NCI-H187 (cell line): ENCODE measurements at regions not wholly inside any gene's neighbourhood (a gene's known extent, or its start where the extent isn't known, plus 50 kb on each side); places are given as distances from the start of the nearest gene placed in this dataset.

Experiments used
- DNase-seq, 2 experiments: peaks; one replicate each; lab custom pipeline; 2025; lab: John Stamatoyannopoulos, UW

DNA sequence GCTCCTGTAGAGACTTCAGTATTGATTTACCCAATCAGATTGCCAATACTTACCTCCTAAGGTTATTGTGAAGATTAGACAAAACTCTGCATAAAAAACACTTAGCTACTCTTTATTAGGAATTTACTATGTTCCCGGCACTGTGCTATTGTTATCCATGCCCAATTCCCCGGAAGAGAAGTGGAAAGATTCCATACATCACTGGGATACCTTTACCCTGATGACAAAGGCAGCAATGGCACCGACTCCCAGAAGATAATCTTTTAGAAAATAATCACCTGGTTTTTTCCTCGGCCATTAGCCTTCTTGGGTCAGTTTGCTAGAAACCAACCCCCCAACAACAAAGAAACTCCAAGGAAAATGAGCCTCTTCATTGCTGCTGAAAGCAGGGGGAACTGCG is 226.0 kb downstream of the SNX18 start:
- DNase-seq, result no peak

GRCh38 chr5:54742417-54742891 is 224.9 kb downstream of the SNX18 start:
- DNase-seq, result no peak

DNA sequence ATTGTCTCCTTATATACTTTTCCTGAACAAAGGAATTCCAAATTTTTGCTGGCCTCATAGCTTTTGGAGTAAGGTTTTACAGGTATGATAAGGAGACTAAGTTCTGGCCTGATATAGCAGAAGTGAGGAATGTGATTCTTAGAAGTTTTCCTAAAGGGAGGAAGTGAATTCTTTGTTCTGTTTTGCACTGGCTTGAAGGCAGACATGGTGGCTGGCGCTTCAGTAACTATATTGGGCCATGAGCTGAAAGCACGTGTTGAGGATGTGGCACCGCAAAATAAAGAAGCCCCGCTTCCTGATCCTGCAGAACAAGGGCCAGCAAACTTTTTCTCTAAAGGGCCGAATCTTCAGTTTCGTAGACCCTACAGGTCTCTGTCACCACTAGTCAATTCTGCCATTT is 224.2 kb downstream of the SNX18 start:
- DNase-seq, result no peak

DNA sequence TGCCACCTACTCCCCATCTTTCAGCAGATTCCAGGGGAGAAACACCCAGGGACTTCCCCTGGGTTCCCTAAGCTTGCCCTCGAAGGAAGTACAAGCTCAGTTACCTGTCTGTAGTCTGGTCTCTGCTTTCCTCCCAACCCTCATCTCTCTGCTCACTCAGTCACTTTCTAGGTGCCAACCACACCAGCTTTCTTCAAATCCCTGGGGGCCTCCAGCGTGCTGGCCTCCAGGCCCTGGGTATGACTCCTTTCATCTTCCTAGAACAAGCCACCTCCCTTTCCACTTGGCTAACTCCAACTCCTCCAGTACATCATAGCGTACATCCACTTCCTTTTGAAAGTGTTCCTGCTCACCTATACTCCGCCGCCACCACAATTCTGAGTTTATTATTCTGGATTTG is 222.6 kb downstream of the SNX18 start:
- DNase-seq, result no peak

- DNase-seq, result no peak
These were observed 221.8 kb downstream of the SNX18 start for GRCh38 chr5:54739371-54739770.

- no peak for DNase-seq
These were observed 221.4 kb downstream of the SNX18 start for GRCh38 chr5:54738973-54739367.

GRCh38 chr5:54738118-54738972 is 220.8 kb downstream of the SNX18 start:
- DNase-seq, result no peak

- no peak for DNase-seq
These were observed 218.6 kb downstream of the SNX18 start for GRCh38 chr5:54736003-54736797.

DNA sequence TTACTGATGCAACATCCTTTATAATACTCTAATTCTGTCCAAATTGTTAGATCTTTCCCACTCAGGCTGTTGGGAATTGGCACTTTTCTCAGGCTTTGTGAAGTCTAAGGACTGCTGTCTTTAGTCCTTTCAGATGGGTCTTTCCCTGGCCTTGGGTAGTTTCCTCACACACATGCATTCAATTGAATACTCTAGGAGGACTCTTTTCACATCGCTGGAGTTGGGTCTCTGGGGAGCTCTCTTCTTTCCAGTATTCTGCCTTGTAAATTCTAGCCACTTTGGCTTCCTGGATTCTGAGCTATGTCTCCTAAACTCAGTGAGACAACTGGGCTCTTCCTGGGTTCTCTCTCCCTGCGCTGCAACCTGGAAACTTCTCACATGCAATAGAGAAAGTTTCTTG is 215.5 kb downstream of the SNX18 start:
- DNase-seq, result no peak

- no peak for DNase-seq
These were observed 214.5 kb downstream of the SNX18 start for GRCh38 chr5:54732108-54732507.

- DNase-seq, result no peak
These were observed 211.0 kb downstream of the SNX18 start for GRCh38 chr5:54728588-54728915.

DNA sequence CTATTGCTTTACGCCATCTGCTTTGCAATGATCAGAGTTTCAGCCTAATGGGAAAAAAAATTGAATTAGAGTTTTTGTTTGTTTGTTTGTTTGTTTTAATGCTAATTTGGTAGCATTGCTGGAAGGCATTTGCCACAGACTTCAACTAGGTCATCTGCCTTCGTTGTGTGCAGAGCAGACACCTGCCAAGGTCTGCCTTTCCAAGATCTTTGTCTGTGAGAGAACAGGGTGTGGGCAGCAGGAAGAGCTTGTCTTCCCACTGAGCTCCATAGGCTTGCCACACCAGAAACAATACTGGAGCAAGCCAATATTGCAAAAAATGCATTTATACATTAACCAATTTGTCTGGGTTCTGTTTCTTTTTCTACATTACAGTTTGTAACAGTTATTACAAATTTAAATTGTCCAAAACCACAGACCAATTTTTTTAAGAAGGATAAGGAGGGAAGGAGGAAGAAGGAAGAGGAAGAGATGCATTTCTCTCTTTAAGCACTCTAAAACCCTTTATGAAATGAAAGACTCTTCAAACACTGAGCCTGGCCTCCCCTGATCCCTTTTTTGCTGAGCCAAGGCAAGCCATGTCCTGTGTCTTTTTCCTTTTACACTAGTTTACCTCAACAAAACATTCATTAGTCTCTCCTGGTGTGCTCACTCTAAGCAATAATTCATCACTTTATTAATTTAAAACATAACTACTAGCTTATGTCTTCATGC is 210.5 kb downstream of the SNX18 start:
- no peak for DNase-seq

- no peak for DNase-seq
These were observed 208.1 kb downstream of the SNX18 start for GRCh38 chr5:54725391-54726280.

DNA sequence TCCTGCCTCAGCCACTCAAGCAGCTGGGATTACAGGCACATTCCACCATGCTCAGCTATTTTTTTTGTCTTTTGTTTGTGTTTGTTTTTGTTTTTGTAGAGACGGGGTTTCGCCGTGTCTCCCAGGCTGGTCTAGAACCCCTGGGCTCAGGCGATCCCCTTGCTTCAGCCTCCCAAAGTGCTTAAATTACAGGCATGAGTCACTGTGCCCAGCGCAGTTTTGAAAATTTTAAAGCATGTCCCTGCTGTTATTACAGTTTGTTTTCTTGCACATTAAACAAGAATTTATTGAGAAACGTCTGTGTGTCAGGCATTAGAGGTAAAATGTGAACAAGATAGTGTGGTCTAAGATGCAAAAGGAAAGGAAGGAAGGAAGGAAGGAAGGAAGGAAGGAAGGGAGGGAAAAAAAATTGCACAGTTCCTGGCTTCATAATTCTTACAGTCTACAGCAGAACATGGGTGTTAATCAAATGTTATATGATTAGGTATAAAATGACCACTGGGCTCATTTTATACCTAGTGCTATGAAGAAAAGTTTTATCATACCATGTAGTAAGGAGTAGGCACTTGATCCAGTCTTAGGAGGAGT is 205.4 kb downstream of the SNX18 start:
- DNase-seq, result no peak

GRCh38 chr5:54721951-54722654 is 204.5 kb downstream of the SNX18 start:
- no peak for DNase-seq

DNA sequence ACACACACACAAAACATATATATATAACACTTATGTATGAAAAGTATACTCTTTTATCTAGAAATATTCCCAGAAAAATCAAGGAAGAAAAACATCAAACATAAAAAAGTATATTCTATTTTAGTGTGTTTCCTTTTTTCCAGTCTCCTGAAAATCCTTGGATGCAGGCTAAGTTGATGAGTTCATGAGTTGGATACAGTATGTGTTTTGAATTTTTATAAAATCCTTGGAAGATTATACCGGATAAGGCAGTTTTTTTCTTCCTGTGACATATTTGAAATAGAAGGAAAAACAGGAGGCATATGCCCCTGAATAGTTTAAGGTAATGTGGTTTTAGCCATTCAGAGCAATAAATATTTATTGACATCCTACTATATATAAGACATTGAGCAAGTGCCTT is 203.6 kb downstream of the SNX18 start:
- DNase-seq, result no peak

- no peak for DNase-seq
These were observed 202.8 kb downstream of the SNX18 start for GRCh38 chr5:54720341-54720740.

- no peak for DNase-seq
These were observed 202.1 kb downstream of the SNX18 start for GRCh38 chr5:54719384-54720283.

DNA sequence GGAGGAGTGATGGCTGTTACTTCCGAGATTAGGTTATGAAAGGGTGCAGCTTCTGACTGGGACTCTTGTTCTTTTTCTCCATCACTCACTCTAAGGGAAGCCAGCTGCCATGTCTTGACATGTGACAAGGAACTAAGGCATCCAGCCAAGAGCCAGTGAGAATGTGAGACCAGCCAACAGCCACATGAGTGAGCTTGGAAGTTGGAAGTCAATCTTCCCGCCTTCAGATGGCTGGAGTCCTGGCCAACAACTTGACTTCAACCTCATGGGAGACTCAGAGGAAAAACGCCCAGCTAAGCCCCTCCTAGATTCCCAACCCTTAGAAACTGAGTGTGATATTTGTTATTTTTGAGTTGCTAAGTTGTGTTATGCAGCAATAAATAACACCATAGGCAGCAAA is 201.1 kb downstream of the SNX18 start:
- no peak for DNase-seq

- no peak for DNase-seq
These were observed 200.3 kb downstream of the SNX18 start for GRCh38 chr5:54717870-54718269.
